H1 (cell line): ENCODE measurements at regions not wholly inside any gene's neighbourhood (a gene's known extent, or its start where the extent isn't known, plus 50 kb on each side); places are given as distances from the start of the nearest gene placed in this dataset.

Experiments used
- KDM4A ChIP-seq: IDR thresholded peaks from one replicate; pipeline ENCODE4 v1.7.1; 2012; ENCODE audit warnings: low read depth, mild to moderate bottlenecking, moderate library complexity, low read length, inconsistent platforms; ENCODE audit not compliant: severe bottlenecking
- SP1 ChIP-seq: IDR thresholded peaks from 2 replicates; pipeline ENCODE4 v1.6.1; 2011; ENCODE audit warnings: low read depth, low read length

DNA sequence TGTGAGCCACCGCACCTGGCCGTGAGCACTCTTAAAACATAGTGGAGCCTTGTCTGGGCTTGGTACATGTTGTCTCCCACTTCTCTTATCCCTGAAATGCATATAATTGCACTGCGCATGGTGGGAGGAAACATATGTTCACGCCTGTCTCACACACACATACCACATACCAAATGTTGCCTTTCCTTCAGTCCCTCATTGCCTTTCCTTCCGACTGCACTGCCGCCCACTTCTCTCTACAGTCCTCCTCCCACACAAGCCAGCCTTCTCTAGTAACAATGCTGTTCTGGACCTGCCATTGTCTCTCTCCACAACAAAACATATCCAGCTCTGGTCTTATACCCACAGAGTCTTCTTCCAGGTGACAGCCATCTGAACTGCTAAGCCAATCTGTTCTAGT, 88.3 kb upstream of the PTHLH start (continued):
- TF ChIP-seq KDM4A (no peak), SP1 (no peak)
- TF ChIP-seq, all 59 proteins: peak for 0
